ENCODE measurements at regions not wholly inside any gene's neighbourhood (a gene's known extent, or its start where the extent isn't known, plus 50 kb on each side); places are given as distances from the start of the nearest gene placed in this dataset.
"Not testable (repeated sequence)": the region's sequence is repeated elsewhere in the genome, so short reads cannot be mapped to it uniquely, and the experiment has no call there.

DNA sequence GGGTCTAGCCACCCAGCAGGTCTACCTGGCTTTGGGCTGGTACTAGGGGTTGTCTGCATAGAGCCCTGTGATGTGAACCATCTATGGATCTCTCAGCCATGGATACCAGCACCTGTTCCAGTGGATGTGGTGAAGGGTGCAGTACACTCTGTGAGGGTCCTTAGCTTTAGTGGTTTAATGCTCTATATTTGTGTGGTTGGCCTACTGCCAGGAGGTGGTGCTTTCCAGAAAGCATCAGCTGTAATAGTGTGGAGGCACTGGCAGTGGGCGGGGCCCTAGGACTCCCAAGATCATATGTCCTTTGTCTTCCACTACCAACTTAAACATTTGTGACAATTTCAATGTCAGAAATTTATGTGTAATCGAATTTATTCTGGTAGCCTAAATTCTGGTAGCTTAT, 1065.1 kb downstream of the RPIA start:
- H3K4me3 ChIP-seq; H3K36me3 ChIP-seq; H3K9me3 ChIP-seq; DNase-seq; H3K4me1 ChIP-seq; H3K27ac ChIP-seq; intact Hi-C loops (cut with DNase I): not testable (repeated sequence)
- WGBS, 2 donors: 33 to 52% methylated on average over 1 to 2 of the region's 2 CpGs
- peaks cover 0 to 18% (median 0%) of the 10 kb centered on the region in 4 donors for H3K27me3 ChIP-seq

DNA sequence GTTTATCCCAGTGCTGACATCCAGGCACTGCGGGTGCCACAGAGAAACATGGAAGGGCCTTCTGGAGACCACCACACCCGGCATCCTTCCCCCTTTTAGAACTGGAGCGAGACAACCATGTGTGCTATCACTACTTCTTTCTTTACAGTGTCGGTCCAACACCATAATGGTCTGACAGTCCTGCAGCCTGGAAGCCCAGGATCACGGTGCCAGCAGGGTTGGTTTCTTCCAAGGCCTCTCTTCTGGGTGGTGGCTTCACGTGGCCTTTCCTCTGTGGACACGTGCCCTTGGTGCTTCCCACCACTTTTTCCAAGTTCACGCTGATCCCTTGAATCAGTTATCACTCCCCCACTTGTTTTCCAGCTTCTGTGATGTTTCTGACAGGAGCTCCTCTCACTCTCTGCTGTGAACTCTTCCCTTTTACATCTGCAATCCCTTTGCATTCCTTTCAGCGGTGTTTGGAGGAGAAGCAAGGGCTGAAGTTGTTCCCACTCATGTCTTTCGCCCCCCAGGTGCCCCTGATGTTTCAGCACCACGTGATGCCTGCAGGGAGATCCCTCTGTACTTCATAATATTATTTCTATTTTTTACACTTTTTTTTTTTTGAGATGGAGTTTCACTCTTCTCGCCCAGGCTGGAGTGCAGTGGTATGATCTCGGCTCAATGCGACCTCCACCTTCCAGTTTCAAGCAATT, 1067.0 kb downstream of the RPIA start:
- H3K9me3 ChIP-seq; H3K36me3 ChIP-seq; H3K4me1 ChIP-seq; H3K27ac ChIP-seq; H3K4me3 ChIP-seq; intact Hi-C loops (cut with DNase I); DNase-seq: not testable (repeated sequence)
- H3K27me3 ChIP-seq: peaks cover 0 to 29% (median 0%) of the 10 kb centered on the region in 4 donors
- WGBS, 2 donors: 62 to 63% methylated on average over 14 of the region's 14 CpGs

DNA sequence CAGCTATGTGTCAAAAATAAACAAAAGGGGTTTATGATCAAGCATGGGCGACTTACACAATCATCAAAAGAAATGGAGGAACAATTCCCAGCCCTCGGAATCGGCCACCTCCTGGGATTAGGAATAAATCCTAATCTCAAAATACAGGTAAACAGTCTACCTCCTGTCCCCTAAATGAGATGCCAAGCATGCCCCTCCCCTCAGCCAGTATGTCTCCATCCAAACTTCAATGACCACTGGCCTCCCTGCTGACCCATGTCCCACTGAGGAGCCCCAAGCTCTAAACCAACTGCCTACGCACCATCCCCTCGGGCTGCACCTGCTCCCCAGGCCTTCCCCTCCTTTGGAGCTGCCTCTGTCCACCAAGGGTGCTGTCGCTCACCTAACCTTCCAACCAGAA, 1069.3 kb downstream of the RPIA start:
- Histone ChIP-seq H3K9me3 (peaks cover 0 to 25% (median 6%) of the 10 kb centered on the region in 3 donors), H3K27me3 (peaks cover 0 to 40% (median 0%) of the 10 kb centered on the region in 4 donors)
- H3K36me3 ChIP-seq; H3K4me1 ChIP-seq; H3K4me3 ChIP-seq; DNase-seq; intact Hi-C loops (cut with DNase I); H3K27ac ChIP-seq: not testable (repeated sequence)
- WGBS, 2 donors: 75 to 86% methylated on average over 6 of the region's 6 CpGs

DNA sequence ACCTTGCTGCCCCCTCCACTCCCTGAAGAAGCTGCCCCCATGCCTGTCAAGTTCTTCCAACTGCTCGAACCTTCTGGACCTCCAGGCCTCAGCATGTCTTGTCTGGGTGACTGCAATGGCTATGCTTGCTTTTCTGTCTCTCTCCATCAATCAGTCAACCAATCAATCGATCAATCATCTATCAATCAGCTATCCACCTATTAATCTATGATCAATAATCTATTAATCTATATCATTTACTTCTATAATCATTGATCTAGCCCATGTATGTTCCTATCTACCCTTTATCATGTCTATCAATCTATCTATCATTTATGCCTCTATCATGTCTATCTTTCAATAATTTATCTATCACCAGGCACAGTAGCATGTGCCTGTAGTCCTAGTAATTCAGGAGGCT, 1069.7 kb downstream of the RPIA start:
- H3K36me3 ChIP-seq; DNase-seq; H3K4me1 ChIP-seq; H3K4me3 ChIP-seq; H3K27ac ChIP-seq; intact Hi-C loops (cut with DNase I): not testable (repeated sequence)
- H3K27me3 ChIP-seq: peaks cover 0 to 44% (median under 1%) of the 10 kb centered on the region in 4 donors
- WGBS, 2 donors: 48 to 53% methylated on average over 2 of the region's 2 CpGs
- H3K9me3 ChIP-seq: peaks cover 0 to 25% (median 6%) of the 10 kb centered on the region in 3 donors

DNA sequence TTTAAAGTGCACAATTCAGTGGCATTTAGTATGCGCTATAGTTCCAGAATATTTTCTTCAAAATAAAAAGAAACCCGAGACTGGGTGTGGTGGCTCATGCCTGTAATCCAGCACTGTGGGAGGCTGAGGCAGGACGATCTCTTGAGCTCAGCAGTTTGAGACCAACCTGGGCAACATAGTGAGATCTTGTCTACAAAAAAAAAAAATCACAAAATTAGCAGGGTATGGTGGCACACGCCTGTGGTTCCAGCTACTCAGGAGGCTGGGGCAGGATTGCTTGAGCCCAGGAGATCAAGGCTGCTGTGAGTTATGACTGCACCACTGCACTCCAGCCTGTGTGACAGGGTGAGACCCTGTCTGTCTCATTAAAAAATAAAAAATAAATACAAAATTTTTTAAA, 1070.4 kb downstream of the RPIA start:
- Histone ChIP-seq H3K9me3 (peaks cover 0 to 25% (median 6%) of the 10 kb centered on the region in 3 donors), H3K27me3 (peaks cover 0 to 51% (median 5%) of the 10 kb centered on the region in 4 donors)
- H3K27ac ChIP-seq; H3K4me3 ChIP-seq; intact Hi-C loops (cut with DNase I); H3K36me3 ChIP-seq; DNase-seq; H3K4me1 ChIP-seq: not testable (repeated sequence)
- 85 to 86% methylated on average over 4 of the region's 4 CpGs for WGBS, 2 donors

DNA sequence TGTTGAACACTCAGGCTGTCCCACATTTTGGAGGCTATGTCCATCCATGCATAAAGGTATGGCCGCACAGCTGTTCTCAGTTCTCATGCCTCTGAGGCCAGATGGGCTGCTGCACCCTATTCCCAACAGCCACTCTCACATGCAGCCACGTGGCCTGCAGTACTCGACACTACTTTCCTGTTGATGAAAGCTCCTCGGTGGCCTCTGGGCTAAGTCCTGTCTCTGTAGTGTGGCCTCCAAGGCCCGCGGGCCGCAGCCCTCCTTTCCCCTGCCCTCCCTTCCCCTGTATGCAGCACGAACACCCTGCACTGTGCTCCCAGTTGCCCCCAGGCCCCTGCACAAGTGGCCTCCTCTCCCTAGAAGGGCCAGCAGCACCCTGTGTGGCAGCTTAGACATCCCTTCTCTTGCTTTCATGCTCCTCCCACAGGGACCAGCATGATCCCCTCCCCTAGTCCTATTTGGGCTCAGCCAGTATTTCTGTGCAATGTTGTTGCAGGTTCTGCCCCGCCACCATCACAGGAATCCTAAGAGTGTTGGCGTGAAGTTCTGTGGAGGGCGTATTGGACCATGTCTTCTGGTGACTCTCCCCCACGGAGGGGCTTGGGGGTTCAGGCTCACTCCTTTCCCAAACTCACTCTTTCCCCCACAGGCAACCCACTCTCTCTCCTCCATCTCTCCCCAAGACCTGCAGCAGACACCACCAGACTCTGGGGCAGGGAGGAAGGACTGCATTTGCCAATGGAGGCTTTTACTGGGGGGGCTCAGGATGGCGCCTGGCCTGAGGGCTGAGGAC, 1071.2 kb downstream of the RPIA start:
- H3K9me3 ChIP-seq: peaks cover 0 to 25% (median 6%) of the 10 kb centered on the region in 3 donors
- 83 to 87% methylated on average over 12 of the region's 13 CpGs for WGBS, 2 donors

DNA sequence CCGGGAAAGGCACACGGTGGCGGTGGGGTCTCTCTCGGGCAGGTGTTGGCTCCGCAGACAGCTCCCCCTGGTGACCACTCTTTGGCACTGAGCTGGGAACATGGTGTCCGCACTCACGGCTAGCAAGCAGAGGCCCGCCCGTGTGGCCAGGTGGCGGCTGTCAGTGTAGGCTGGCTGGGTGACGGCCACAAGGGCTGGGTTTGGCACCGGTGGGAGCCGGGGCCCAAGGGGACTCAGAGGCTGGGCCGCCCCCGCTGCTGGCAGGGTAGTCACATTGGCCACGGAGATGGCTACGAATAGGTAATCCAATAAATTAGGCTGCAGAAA, 1071.7 kb downstream of the RPIA start:
- 78 to 85% methylated on average over 7 to 8 of the region's 17 CpGs for WGBS, 2 donors
- Histone ChIP-seq H3K36me3 (no peaks in the 10 kb centered on the region), H3K9me3 (peaks cover 0 to 25% (median 6%) of the 10 kb centered on the region in 3 donors), H3K4me3 (no peak overlapping the region), H3K4me1 (peaks cover 0 to 8% (median 0%) of the 10 kb centered on the region in 3 donors), H3K27ac (no peak overlapping the region), H3K27me3 (peaks cover 0 to 64% (median 14%) of the 10 kb centered on the region in 4 donors)
- TF ChIP-seq POLR2A (IDR thresholded peaks at IDR 0.05): no peak
- TF ChIP-seq, protein P1, sequence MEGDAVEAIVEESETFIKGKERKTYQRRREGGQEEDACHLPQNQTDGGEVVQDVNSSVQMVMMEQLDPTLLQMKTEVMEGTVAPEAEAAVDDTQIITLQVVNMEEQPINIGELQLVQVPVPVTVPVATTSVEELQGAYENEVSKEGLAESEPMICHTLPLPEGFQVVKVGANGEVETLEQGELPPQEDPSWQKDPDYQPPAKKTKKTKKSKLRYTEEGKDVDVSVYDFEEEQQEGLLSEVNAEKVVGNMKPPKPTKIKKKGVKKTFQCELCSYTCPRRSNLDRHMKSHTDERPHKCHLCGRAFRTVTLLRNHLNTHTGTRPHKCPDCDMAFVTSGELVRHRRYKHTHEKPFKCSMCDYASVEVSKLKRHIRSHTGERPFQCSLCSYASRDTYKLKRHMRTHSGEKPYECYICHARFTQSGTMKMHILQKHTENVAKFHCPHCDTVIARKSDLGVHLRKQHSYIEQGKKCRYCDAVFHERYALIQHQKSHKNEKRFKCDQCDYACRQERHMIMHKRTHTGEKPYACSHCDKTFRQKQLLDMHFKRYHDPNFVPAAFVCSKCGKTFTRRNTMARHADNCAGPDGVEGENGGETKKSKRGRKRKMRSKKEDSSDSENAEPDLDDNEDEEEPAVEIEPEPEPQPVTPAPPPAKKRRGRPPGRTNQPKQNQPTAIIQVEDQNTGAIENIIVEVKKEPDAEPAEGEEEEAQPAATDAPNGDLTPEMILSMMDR (IDR thresholded peaks at IDR 0.05): no peak
- no peak for DNase-seq
- intact Hi-C loops (cut with DNase I): no loop called here

More for the DNA sequence above, 1071.2 kb downstream of the RPIA start:
- H3K4me3 ChIP-seq; DNase-seq; intact Hi-C loops (cut with DNase I); H3K36me3 ChIP-seq; H3K27ac ChIP-seq; H3K4me1 ChIP-seq: not testable (repeated sequence)
- peaks cover 0 to 59% (median 12%) of the 10 kb centered on the region in 4 donors for H3K27me3 ChIP-seq

Data from esophagus squamous epithelium (tissue), 5 donors.